ENCODE measurements at regions not wholly inside any gene's neighbourhood (a gene's known extent, or its start where the extent isn't known, plus 50 kb on each side); places are given as distances from the start of the nearest gene placed in this dataset.

DNA sequence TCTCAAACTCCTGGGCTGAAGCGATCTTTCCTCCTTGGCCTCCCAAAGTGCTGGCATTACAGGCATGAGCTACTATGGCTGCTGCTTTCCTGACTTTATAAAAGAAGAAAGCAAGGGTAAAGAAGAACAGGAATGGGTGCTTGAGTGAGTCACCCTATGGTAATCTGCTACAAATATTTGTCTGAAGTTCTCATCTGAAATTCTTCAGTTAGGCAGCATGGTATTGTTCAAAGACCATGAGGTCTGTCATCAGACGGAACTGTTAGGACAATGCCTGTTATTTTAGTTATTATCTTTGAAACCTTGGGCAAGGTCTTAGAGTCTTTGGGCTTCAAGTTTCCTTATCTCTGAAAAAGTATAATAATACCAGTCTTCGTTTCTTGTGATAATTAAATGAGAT is 695.8 kb downstream of the RNF144A start:
- no TSS peak for BruUV-seq (replicated peaks)

DNA sequence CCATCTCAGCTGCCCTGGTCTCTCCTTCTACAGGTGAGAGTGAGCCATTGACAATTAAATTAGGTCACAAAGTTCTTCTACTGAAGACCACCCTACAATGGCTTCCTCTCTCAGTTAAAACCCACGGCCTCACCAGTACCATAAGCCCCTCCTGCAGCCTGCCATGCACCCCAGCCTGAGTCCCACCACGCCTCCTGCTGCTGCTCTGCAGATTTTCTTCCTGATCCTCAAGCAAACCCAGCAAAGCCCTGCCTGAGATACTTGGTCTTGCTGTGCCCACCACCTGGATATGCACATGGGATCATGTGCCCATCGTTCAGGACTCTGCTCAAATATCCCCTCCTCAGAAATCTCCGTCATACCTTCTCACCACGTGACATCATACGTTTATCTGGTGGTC is 696.6 kb downstream of the RNF144A start:
- H2AFZ ChIP-seq (ENCODE audit: low read depth, low read length) = no peak overlapping the region
- H3K27ac ChIP-seq (ENCODE audit: extremely low read depth, low read depth, low read length) = no peak overlapping the region
- ChIA-PET POLR2A (no interaction called here), CTCF (ENCODE audit: low intra/inter-chr PET ratio) (no interaction called here)
- no peaks in the 10 kb centered on the region for H3K4me1 ChIP-seq (replicated peaks in 1 of 2; ENCODE audit: control insufficient read depth in 2 of 2, insufficient read depth in 2 of 2, low read length in 2 of 2)
- WGBS (ENCODE audit: insufficient coverage, low coverage, missing lambda C conversion rate) = 2% methylated on average over 6 of the region's 6 CpGs
- in situ Hi-C loops (cut with MboI) = no loop called here
- intact Hi-C loops (cut with micrococcal nuclease) = no loop called here
- ATAC-seq (no peak), DNase-seq (ENCODE audit: extremely low read depth in 1 of 4, low spot score in 3 of 4) (no peak), FAIRE-seq (no peak)
- BruUV-seq (replicated peaks) = no TSS peak
- no peaks in the 10 kb centered on the region for H4K20me1 ChIP-seq (replicated peaks; ENCODE audit: control insufficient read depth, insufficient read depth, low read length)
- no peaks in the 10 kb centered on the region for H3K9me1 ChIP-seq (ENCODE audit: control insufficient read depth, insufficient read depth, low read length)
- no peak overlapping the region for H3K4me2 ChIP-seq (ENCODE audit: insufficient read depth, low read length)
- H3K27me3 ChIP-seq (ENCODE audit: control insufficient read depth in 2 of 2, insufficient read depth in 2 of 2, low read length in 2 of 2) = no peaks in the 10 kb centered on the region
- no peaks in the 10 kb centered on the region for H3K36me3 ChIP-seq (ENCODE audit: control insufficient read depth, insufficient read depth, low read length)
- no peak overlapping the region for H3K4me3 ChIP-seq
- H3K9ac ChIP-seq (ENCODE audit: insufficient read depth in 1 of 2, low read depth in 2 of 2, low read length in 2 of 2) = no peak overlapping the region
- no peaks in the 10 kb centered on the region for H3K9me3 ChIP-seq (replicated peaks; ENCODE audit: control insufficient read depth, insufficient read depth, low read depth, low read length)
- H3K79me2 ChIP-seq (ENCODE audit: control insufficient read depth, insufficient read depth, low read length) = no peaks in the 10 kb centered on the region
- TF ChIP-seq IFI16 (CRISPR knock-in tag; IDR thresholded peaks at IDR 0.05) (no peak), FOXK1 (CRISPR knock-in tag; IDR thresholded peaks at IDR 0.05; ENCODE audit: borderline replicate concordance) (no peak), CHD7 (IDR thresholded peaks at IDR 0.05; ENCODE audit: low read depth, low read length) (no peak), CBX1 (IDR thresholded peaks at IDR 0.05; ENCODE audit: low read depth) (no peak), HDAC3 (IDR thresholded peaks at IDR 0.05; ENCODE audit: borderline replicate concordance, partially characterized antibody) (no peak)

More for the DNA sequence above, 695.8 kb downstream of the RNF144A start:
- H4K20me1 ChIP-seq (replicated peaks; ENCODE audit: control insufficient read depth, insufficient read depth, low read length) = no peaks in the 10 kb centered on the region
- H3K4me3 ChIP-seq = no peak overlapping the region
- H3K27me3 ChIP-seq (ENCODE audit: control insufficient read depth in 2 of 2, insufficient read depth in 2 of 2, low read length in 2 of 2) = no peaks in the 10 kb centered on the region
- TF ChIP-seq ERF (CRISPR knock-in tag; IDR thresholded peaks at IDR 0.05) = no peak
- TF ChIP-seq CBX5 (IDR thresholded peaks at IDR 0.05; ENCODE audit: borderline replicate concordance, low read depth) = no peak
- TF ChIP-seq KHSRP (IDR thresholded peaks at IDR 0.05) = no peak
- ChIA-PET POLR2A (no interaction called here), CTCF (ENCODE audit: low intra/inter-chr PET ratio) (no interaction called here)
- no peak overlapping the region for H3K27ac ChIP-seq (ENCODE audit: extremely low read depth, low read depth, low read length)
- no peaks in the 10 kb centered on the region for H3K4me1 ChIP-seq (replicated peaks in 1 of 2; ENCODE audit: control insufficient read depth in 2 of 2, insufficient read depth in 2 of 2, low read length in 2 of 2)
- no peak overlapping the region for H3K9ac ChIP-seq (ENCODE audit: insufficient read depth in 1 of 2, low read depth in 2 of 2, low read length in 2 of 2)
- DNase-seq (ENCODE audit: extremely low read depth in 1 of 4, low spot score in 3 of 4) (no peak), FAIRE-seq (no peak), ATAC-seq (no peak)
- H3K9me1 ChIP-seq (ENCODE audit: control insufficient read depth, insufficient read depth, low read length) = no peaks in the 10 kb centered on the region
- no peaks in the 10 kb centered on the region for H3K9me3 ChIP-seq (replicated peaks; ENCODE audit: control insufficient read depth, insufficient read depth, low read depth, low read length)
- no peaks in the 10 kb centered on the region for H3K79me2 ChIP-seq (ENCODE audit: control insufficient read depth, insufficient read depth, low read length)
- H3K36me3 ChIP-seq (ENCODE audit: control insufficient read depth, insufficient read depth, low read length) = no peaks in the 10 kb centered on the region
- 0% methylated on average over 3 of the region's 3 CpGs for WGBS (ENCODE audit: insufficient coverage, low coverage, missing lambda C conversion rate)
- H2AFZ ChIP-seq (ENCODE audit: low read depth, low read length) = no peak overlapping the region
- intact Hi-C loops (cut with micrococcal nuclease) = no loop called here
- in situ Hi-C loops (cut with MboI) = no loop called here
- H3K4me2 ChIP-seq (ENCODE audit: insufficient read depth, low read length) = no peak overlapping the region

Data from K562 (cell line).